ENCODE measurements at regions not wholly inside any gene's neighbourhood (a gene's known extent, or its start where the extent isn't known, plus 50 kb on each side); places are given as distances from the start of the nearest gene placed in this dataset.

DNA sequence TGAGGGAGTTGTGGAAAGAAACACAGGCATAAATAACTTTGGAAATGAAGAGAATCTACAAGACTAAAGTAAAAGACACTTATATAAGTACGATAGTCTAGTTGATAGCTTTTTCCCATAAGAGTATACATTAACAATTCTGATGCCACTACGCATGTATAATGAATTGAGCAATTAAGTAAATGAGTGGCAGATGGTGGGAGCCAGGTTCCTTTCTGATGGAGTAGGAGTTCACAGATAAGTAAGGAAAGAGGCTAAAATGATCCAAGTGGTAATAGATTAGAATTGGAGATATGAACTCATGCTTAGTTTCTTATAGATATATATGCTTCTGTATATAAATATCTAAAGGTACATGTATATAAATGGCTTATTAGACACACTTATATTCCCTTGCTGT lies 368.3 kb downstream of the FAM181B start:
- Histone ChIP-seq H3K9me3 (no peaks in the 10 kb centered on the region), H3K4me1 (no peaks in the 10 kb centered on the region), H3K4me3 (no peak overlapping the region), H3K4me2 (no peak overlapping the region), H3K27ac (no peak overlapping the region)
- ChIA-PET POLR2A (no interaction called here), CTCF (no interaction called here)
- TF ChIP-seq HEYL (CRISPR knock-in tag; IDR thresholded peaks at IDR 0.05) = no peak
- FAIRE-seq (no peak), ATAC-seq (no peak), DNase-seq (ENCODE audit: low read depth in 1 of 2, low spot score in 1 of 2) (no peak)
- WGBS (ENCODE audit: missing lambda C conversion rate) = 7% methylated on average over 2 of the region's 2 CpGs

DNA sequence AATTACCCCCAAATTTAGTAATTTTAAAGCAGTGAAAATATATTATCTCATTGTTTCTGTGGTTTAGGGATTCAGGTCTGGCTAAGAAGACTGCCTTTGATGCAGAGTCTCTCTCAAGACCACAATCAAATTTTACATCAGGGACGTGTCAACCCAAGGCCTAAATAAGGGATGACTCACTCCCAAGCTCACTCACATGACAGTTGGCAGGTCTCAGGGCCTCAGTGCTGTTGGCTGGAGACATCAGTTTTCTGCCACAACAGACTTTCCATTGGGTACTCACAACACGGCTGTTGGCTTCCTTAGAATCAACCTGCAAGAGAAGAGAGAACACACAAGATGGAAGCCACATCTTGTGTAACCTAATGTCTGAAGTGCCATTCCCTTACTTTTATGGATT lies 377.3 kb downstream of the FAM181B start:
- CTCF ChIA-PET = no interaction called here
- POLR2A ChIA-PET = no interaction called here
- H3K4me1 ChIP-seq = no peaks in the 10 kb centered on the region
- DNase-seq (ENCODE audit: low read depth in 1 of 2, low spot score in 1 of 2) = no peak
- H3K4me3 ChIP-seq = no peak overlapping the region
- TF ChIP-seq FOXS1 (CRISPR knock-in tag; IDR thresholded peaks at IDR 0.05) (no peak), EHMT2 (IDR thresholded peaks at IDR 0.05; ENCODE audit: low read depth) (no peak), KDM1A (IDR thresholded peaks at IDR 0.05; ENCODE audit: low read depth) (no peak), HOXB13 (CRISPR knock-in tag; IDR thresholded peaks at IDR 0.05; ENCODE audit: low read depth) (no peak), TP53 (CRISPR knock-in tag; IDR thresholded peaks at IDR 0.05) (no peak)
- TF ChIP-seq, protein P1, sequence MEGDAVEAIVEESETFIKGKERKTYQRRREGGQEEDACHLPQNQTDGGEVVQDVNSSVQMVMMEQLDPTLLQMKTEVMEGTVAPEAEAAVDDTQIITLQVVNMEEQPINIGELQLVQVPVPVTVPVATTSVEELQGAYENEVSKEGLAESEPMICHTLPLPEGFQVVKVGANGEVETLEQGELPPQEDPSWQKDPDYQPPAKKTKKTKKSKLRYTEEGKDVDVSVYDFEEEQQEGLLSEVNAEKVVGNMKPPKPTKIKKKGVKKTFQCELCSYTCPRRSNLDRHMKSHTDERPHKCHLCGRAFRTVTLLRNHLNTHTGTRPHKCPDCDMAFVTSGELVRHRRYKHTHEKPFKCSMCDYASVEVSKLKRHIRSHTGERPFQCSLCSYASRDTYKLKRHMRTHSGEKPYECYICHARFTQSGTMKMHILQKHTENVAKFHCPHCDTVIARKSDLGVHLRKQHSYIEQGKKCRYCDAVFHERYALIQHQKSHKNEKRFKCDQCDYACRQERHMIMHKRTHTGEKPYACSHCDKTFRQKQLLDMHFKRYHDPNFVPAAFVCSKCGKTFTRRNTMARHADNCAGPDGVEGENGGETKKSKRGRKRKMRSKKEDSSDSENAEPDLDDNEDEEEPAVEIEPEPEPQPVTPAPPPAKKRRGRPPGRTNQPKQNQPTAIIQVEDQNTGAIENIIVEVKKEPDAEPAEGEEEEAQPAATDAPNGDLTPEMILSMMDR (IDR thresholded peaks at IDR 0.05) = no peak
- TF ChIP-seq, protein P2, sequence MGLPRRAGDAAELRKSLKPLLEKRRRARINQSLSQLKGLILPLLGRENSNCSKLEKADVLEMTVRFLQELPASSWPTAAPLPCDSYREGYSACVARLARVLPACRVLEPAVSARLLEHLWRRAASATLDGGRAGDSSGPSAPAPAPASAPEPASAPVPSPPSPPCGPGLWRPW (IDR thresholded peaks at IDR 0.05) = no peak
- FAIRE-seq = no peak
- H3K4me2 ChIP-seq = no peak overlapping the region
- H3K9me3 ChIP-seq = no peaks in the 10 kb centered on the region
- 0% methylated on average over 2 of the region's 2 CpGs for WGBS (ENCODE audit: missing lambda C conversion rate)
- ATAC-seq = no peak
- no peak overlapping the region for H3K27ac ChIP-seq

DNA sequence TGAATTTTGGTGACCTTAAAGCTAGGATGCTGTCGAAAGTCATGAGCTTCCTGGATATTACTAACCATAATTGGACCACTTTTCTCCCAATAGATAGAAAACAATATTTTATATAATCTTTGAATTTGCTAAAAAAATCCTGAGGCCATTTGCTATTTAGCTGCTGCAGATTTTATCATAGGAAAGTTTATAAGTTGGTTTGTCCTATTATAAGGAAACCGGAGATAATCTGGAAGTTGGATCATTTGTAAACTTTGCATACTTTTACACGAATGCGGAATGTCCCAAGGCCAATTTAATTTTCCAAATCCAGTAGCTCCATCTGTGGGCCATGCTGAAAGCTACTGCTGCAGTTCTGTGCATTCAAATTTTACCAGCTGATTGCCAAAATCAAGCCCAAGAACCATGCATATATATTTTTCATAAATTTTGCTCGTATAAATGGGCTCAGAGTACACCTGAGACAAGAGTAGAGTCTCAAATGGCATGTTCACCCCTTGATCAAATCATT lies 378.3 kb downstream of the FAM181B start:
- no peak for DNase-seq (ENCODE audit: low read depth in 1 of 2, low spot score in 1 of 2)
- POLR2A ChIA-PET = no interaction called here
- CTCF ChIA-PET = no interaction called here
- Histone ChIP-seq H3K4me2 (no peak overlapping the region), H3K4me1 (no peaks in the 10 kb centered on the region), H3K9me3 (no peaks in the 10 kb centered on the region), H3K4me3 (no peak overlapping the region), H3K27ac (no peak overlapping the region)
- TF ChIP-seq RCOR1 (IDR thresholded peaks at IDR 0.05; ENCODE audit: low read depth, low read length) (no peak), ZNF302 (CRISPR knock-in tag; IDR thresholded peaks at IDR 0.05) (no peak), JUN (IDR thresholded peaks at IDR 0.05) (no peak), CBX2 (IDR thresholded peaks at IDR 0.05; ENCODE audit: borderline replicate concordance, low read depth) (no peak), EP300 (IDR thresholded peaks at IDR 0.05) (no peak), SREBF2 (IDR thresholded peaks at IDR 0.05) (no peak), FOSL2 (IDR thresholded peaks at IDR 0.05) (no peak), FOSL2 (CRISPR knock-in tag; IDR thresholded peaks at IDR 0.05) (no peak)
- ATAC-seq = no peak
- no peak for FAIRE-seq
- 29% methylated on average over 5 of the region's 5 CpGs for WGBS (ENCODE audit: missing lambda C conversion rate)

DNA sequence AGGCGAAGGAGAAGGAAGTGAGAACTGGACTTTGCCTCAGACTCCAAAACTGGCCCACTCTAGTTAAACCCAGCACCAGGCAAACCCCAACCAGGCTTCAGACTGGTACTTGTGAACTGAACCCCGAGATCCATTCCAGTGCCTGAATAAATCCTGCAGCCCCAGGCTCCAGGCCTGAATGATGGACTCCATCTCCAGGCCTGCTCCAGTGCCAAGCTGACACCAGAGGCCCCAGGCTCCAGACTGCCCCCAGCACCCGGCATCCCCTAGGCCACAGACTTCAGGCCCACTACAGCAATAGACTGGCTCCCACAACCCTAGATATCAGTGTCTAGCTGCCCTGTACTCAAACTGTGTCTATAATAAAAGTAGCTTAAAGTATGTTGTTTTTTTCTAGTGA lies 406.8 kb downstream of the FAM181B start:
- FAIRE-seq = no peak
- H3K27ac ChIP-seq = no peak overlapping the region
- 2% methylated on average over 3 of the region's 3 CpGs for WGBS (ENCODE audit: missing lambda C conversion rate)
- no peaks in the 10 kb centered on the region for H3K9me3 ChIP-seq
- no peak overlapping the region for H3K4me2 ChIP-seq
- ATAC-seq = no peak
- TF ChIP-seq, protein P3, sequence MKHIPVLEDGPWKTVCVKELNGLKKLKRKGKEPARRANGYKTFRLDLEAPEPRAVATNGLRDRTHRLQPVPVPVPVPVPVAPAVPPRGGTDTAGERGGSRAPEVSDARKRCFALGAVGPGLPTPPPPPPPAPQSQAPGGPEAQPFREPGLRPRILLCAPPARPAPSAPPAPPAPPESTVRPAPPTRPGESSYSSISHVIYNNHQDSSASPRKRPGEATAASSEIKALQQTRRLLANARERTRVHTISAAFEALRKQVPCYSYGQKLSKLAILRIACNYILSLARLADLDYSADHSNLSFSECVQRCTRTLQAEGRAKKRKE (CRISPR knock-in tag; IDR thresholded peaks at IDR 0.05; ENCODE audit: low read depth) = no peak
- no peak for TF ChIP-seq EP300 (IDR thresholded peaks at IDR 0.05)
- TF ChIP-seq, protein P4, sequence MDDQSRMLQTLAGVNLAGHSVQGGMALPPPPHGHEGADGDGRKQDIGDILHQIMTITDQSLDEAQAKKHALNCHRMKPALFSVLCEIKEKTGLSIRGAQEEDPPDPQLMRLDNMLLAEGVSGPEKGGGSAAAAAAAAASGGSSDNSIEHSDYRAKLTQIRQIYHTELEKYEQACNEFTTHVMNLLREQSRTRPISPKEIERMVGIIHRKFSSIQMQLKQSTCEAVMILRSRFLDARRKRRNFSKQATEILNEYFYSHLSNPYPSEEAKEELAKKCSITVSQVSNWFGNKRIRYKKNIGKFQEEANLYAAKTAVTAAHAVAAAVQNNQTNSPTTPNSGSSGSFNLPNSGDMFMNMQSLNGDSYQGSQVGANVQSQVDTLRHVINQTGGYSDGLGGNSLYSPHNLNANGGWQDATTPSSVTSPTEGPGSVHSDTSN (IDR thresholded peaks at IDR 0.05) = no peak
- TF ChIP-seq CEBPB (IDR thresholded peaks at IDR 0.05) = no peak
- TF ChIP-seq, protein P2 (IDR thresholded peaks at IDR 0.05) = no peak
- TF ChIP-seq RNF2 (IDR thresholded peaks at IDR 0.05; ENCODE audit: borderline replicate concordance, low read depth) = no peak
- TF ChIP-seq PHF8 (IDR thresholded peaks at IDR 0.05; ENCODE audit: borderline replicate concordance, low read depth) = no peak
- DNase-seq (ENCODE audit: low read depth in 1 of 2, low spot score in 1 of 2) = no peak
- H3K4me1 ChIP-seq = no peaks in the 10 kb centered on the region
- CTCF ChIA-PET = no interaction called here
- no peak overlapping the region for H3K4me3 ChIP-seq
- POLR2A ChIA-PET = no interaction called here
